Motor neuron (in vitro differentiated cells): ENCODE measurements at regions not wholly inside any gene's neighbourhood (a gene's known extent, or its start where the extent isn't known, plus 50 kb on each side); places are given as distances from the start of the nearest gene placed in this dataset.

ENCODE experiments used
- ATAC-seq, 8 experiments: fragments of 200-7000 bp; cut with Tn5 transposase; replicated peaks in 6 of 8; 2 replicates each; pipeline ENCODE4 v1.8.0; 2021; ENCODE audit warnings: mild to moderate bottlenecking in 8 of 8, moderate library complexity in 8 of 8
- H3K27ac ChIP-seq, 2 donors: fragments of 250-450 bp; sonication (Bioruptor Pico); 2 replicates each; pipeline ENCODE4 v1.9.0; 2021; ENCODE audit warnings: antibody characterized with exemption in 2 of 2, mild to moderate bottlenecking in 2 of 2, moderate library complexity in 1 of 2
- H3K4me1 ChIP-seq, 2 donors: fragments of 250-450 bp; sonication (Bioruptor Pico); replicated peaks in 1 of 2; 2 replicates each; pipeline ENCODE4 v1.6.1; 2021; ENCODE audit warnings: antibody characterized with exemption in 2 of 2, mild to moderate bottlenecking in 2 of 2, moderate library complexity in 1 of 2
- H3K4me3 ChIP-seq, 5 donors: fragments of 250-450 bp; sonication (Bioruptor Pico); 2 replicates each; pipeline ENCODE4 v1.9.0; 2021; ENCODE audit warnings: antibody characterized with exemption in 5 of 5, mild to moderate bottlenecking in 5 of 5, moderate library complexity in 4 of 5
- WGBS, 10 experiments: fragments of 450-650 bp; shearing (Covaris generic); methylation state at CpG; one replicate each; pipeline ENCODE4 v1.0.0; 2022; 5-methylcytosine and 5-hydroxymethylcytosine counted together
- in situ Hi-C, 9 experiments: fragments of 400-800 bp; cut with MboI; loops; one replicate each; pipeline ENCODE4 v1.15.0; 2021; ENCODE audit warnings: low sequenced_read_pairs in 9 of 9, low pct_unique_long_range_greater_than_20kb in 2 of 9; ENCODE audit not compliant: unreplicated experiment in 9 of 9

GRCh38 chr5:155342956-155343355 lies 329.4 kb downstream of the KIF4B start:
- no peaks in the 10 kb centered on the region for H3K4me1 ChIP-seq
- ATAC-seq, result no peak
- no peak overlapping the region for H3K4me3 ChIP-seq
- WGBS, 10 experiments, result 0 to 66% (median 17%) methylated on average over 1 to 2 of the region's 2 CpGs
- in situ Hi-C loops, result no loop called here
- no peak overlapping the region for H3K27ac ChIP-seq

- ATAC-seq, result peak in 1 of 8 experiments; percentile 46
- no peak overlapping the region for H3K4me3 ChIP-seq
- 0 to 100% (median 100%) methylated on average over 1 of the region's 1 CpG; no CpG with 5 or more reads in 3 of the 10 experiments for WGBS, 10 experiments
- in situ Hi-C loops, result no loop called here
- H3K4me1 ChIP-seq, result no peaks in the 10 kb centered on the region
- H3K27ac ChIP-seq, result no peak overlapping the region
Observed at GRCh38 chr5:155343468-155343867, 329.9 kb downstream of the KIF4B start.

GRCh38 chr5:155353231-155353630 lies 339.7 kb downstream of the KIF4B start:
- Histone ChIP-seq H3K27ac (no peak overlapping the region), H3K4me3 (no peak overlapping the region), H3K4me1 (no peaks in the 10 kb centered on the region)
- in situ Hi-C loops, result no loop called here
- ATAC-seq, result no peak

GRCh38 chr5:155366096-155366495 lies 352.5 kb downstream of the KIF4B start:
- peak in 5 of 8 experiments; percentile 23 to 65 (median 53) for ATAC-seq
- 0 to 37% (median 11%) methylated on average over 1 to 4 of the region's 4 CpGs for WGBS, 10 experiments
- no peak overlapping the region for H3K4me3 ChIP-seq
- peak overlapping the region in 1 of 2 donors; percentile 27 for H3K27ac ChIP-seq
- H3K4me1 ChIP-seq, result peaks cover 7 to 17% of the 10 kb centered on the region in 2 donors
- in situ Hi-C loops, result no loop called here

GRCh38 chr5:155367841-155368240 lies 354.3 kb downstream of the KIF4B start:
- Histone ChIP-seq H3K27ac (no peak overlapping the region), H3K4me3 (no peak overlapping the region), H3K4me1 (peaks cover 7 to 17% of the 10 kb centered on the region in 2 donors)
- 0 to 100% (median 78%) methylated on average over 1 to 4 of the region's 4 CpGs for WGBS, 10 experiments
- in situ Hi-C loops, result no loop called here
- ATAC-seq, result no peak

- in situ Hi-C loops, result no loop called here
Observed at GRCh38 chr5:155368490-155368889, 354.9 kb downstream of the KIF4B start.

GRCh38 chr5:155380480-155380879 lies 366.9 kb downstream of the KIF4B start:
- Histone ChIP-seq H3K27ac (no peak overlapping the region), H3K4me3 (no peak overlapping the region), H3K4me1 (no peaks in the 10 kb centered on the region)
- WGBS, 10 experiments, result 0 to 92% (median 78%) methylated on average over 1 to 3 of the region's 3 CpGs
- ATAC-seq, result no peak
- in situ Hi-C loops, result no loop called here

More at GRCh38 chr5:155368490-155368889, 354.9 kb downstream of the KIF4B start:
- ATAC-seq, result no peak
- no peak overlapping the region for H3K27ac ChIP-seq
- no peak overlapping the region for H3K4me3 ChIP-seq
- H3K4me1 ChIP-seq, result peaks cover 7 to 17% of the 10 kb centered on the region in 2 donors
- 0 to 100% (median 71%) methylated on average over 1 of the region's 1 CpG; no CpG with 5 or more reads in 1 of the 10 experiments for WGBS, 10 experiments

GRCh38 chr5:155381654-155382053 lies 368.1 kb downstream of the KIF4B start:
- in situ Hi-C loops, result no loop called here
- no peak overlapping the region for H3K4me3 ChIP-seq
- no peak overlapping the region for H3K27ac ChIP-seq

GRCh38 chr5:155389498-155389897 lies 375.9 kb downstream of the KIF4B start:
- Histone ChIP-seq H3K4me3 (no peak overlapping the region), H3K27ac (no peak overlapping the region), H3K4me1 (no peaks in the 10 kb centered on the region)
- no peak for ATAC-seq
- in situ Hi-C loops, result no loop called here
- 0 to 100% (median 68%) methylated on average over 1 to 4 of the region's 4 CpGs for WGBS, 10 experiments

More at GRCh38 chr5:155381654-155382053, 368.1 kb downstream of the KIF4B start:
- H3K4me1 ChIP-seq, result no peaks in the 10 kb centered on the region
- no peak for ATAC-seq

- Histone ChIP-seq H3K27ac (no peak overlapping the region), H3K4me1 (no peaks in the 10 kb centered on the region), H3K4me3 (no peak overlapping the region)
- ATAC-seq, result no peak
- in situ Hi-C loops, result no loop called here
Observed at GRCh38 chr5:155394727-155395126, 381.2 kb downstream of the KIF4B start.

- 0 to 100% (median 83%) methylated on average over 1 to 2 of the region's 5 CpGs; no CpG with 5 or more reads in 7 of the 10 experiments for WGBS, 10 experiments
- H3K4me3 ChIP-seq, result no peak overlapping the region
- no peak overlapping the region for H3K27ac ChIP-seq
- peak in 3 of 8 experiments; percentile 69 to 79 (median 69) for ATAC-seq
- in situ Hi-C loops, result no loop called here
- no peaks in the 10 kb centered on the region for H3K4me1 ChIP-seq
Observed at GRCh38 chr5:155402927-155403640, 389.5 kb downstream of the KIF4B start.

GRCh38 chr5:155406815-155407214 lies 393.3 kb downstream of the KIF4B start:
- no peaks in the 10 kb centered on the region for H3K4me1 ChIP-seq
- in situ Hi-C loops, result no loop called here
- no peak for ATAC-seq
- H3K27ac ChIP-seq, result no peak overlapping the region
- H3K4me3 ChIP-seq, result no peak overlapping the region
- 21 to 100% (median 86%) methylated on average over 1 to 4 of the region's 4 CpGs; no CpG with 5 or more reads in 1 of the 10 experiments for WGBS, 10 experiments

GRCh38 chr5:155408465-155408864 lies 394.9 kb downstream of the KIF4B start:
- Histone ChIP-seq H3K27ac (no peak overlapping the region), H3K4me1 (no peaks in the 10 kb centered on the region), H3K4me3 (no peak overlapping the region)
- in situ Hi-C loops, result no loop called here
- ATAC-seq, result no peak
- 8 to 100% (median 76%) methylated on average over 1 to 5 of the region's 5 CpGs for WGBS, 10 experiments

- no peak for ATAC-seq
- no peak overlapping the region for H3K4me3 ChIP-seq
- in situ Hi-C loops, result no loop called here
- H3K27ac ChIP-seq, result no peak overlapping the region
- WGBS, 10 experiments, result 0 to 83% (median 45%) methylated on average over 1 of the region's 1 CpG; no CpG with 5 or more reads in 2 of the 10 experiments
- no peaks in the 10 kb centered on the region for H3K4me1 ChIP-seq
Observed at GRCh38 chr5:155416765-155417164, 403.2 kb downstream of the KIF4B start.
